Right lobe of liver (tissue), 4 donors: ENCODE measurements at regions not wholly inside any gene's neighbourhood (a gene's known extent, or its start where the extent isn't known, plus 50 kb on each side); places are given as distances from the start of the nearest gene placed in this dataset.

ENCODE experiments used
- CTCF ChIP-seq, 4 donors: fragments of 200-600 bp in 3 of 4; fragments of 450-650 bp in 1 of 4; IDR thresholded peaks; one replicate each; pipeline versions ENCODE4 v1.5.1 to v1.8.0; 2016 to 2022; ENCODE audit warnings: antibody characterized with exemption in 4 of 4, mild to moderate bottlenecking in 2 of 4
- POLR2A ChIP-seq: fragments of 450-650 bp; IDR thresholded peaks from one replicate; pipeline ENCODE4 v1.6.1; 2017; ENCODE audit warnings: antibody characterized with exemption, mild to moderate bottlenecking
- donor health status: DM: no; HTN: no; CAD: no.
- donor health status: DM: no; HTN: no; CAD: no.
- donor health status: DM: no; HTN: yes; CAD: no.

- TF ChIP-seq CTCF (IDR thresholded peaks at IDR 0.05): no peak
- TF ChIP-seq POLR2A: no peak
Observed at GRCh38 chr5:173834071-173834771, 53.9 kb upstream of the CPEB4 start.
